H1 (cell line): ENCODE measurements at regions not wholly inside any gene's neighbourhood (a gene's known extent, or its start where the extent isn't known, plus 50 kb on each side); places are given as distances from the start of the nearest gene placed in this dataset.

Experiments
- CTCF ChIA-PET: fragments of 300-600 bp; sonication (Branson Sonifier 250); formaldehyde crosslinking; loops from one replicate; lab custom pipeline; 2021; ENCODE audit not compliant: partially characterized antibody; lab: Charles Lee
- POLR2A ChIA-PET: fragments of 300-600 bp; sonication (Branson Sonifier 250); formaldehyde crosslinking; loops from one replicate; lab custom pipeline; 2021; ENCODE audit warnings: inconsistent platforms; ENCODE audit not compliant: partially characterized antibody; lab: Charles Lee
- DNase-seq, 2 experiments: peaks; one replicate each; pipeline versions ENCODE4 v3.0.0 to v3.0.0-alpha.2; 2010 to 2022; ENCODE audit warnings: low spot score in 2 of 2, low read depth in 1 of 2, mixed read lengths in 1 of 2
- FAIRE-seq: peaks from 2 replicates; lab custom pipeline; 2011; peaks lifted over from hg19 to GRCh38; lab: Jason Lieb, UNC
- H2AFZ ChIP-seq: 2 replicates; pipeline ENCODE4 v1.8.1; 2012; ENCODE audit warnings: low read length, inconsistent platforms
- H2AK5ac ChIP-seq: 2 replicates; pipeline ENCODE4 v1.6.1; 2013; ENCODE audit warnings: low read depth, low read length
- H2BK120ac ChIP-seq: replicated peaks from 2 replicates; pipeline ENCODE3; 2013; ENCODE audit warnings: low read depth, low read length, inconsistent platforms
- H2BK12ac ChIP-seq: 2 replicates; pipeline ENCODE4 v1.6.1; 2013; ENCODE audit warnings: low read depth, low read length
- H2BK15ac ChIP-seq: 2 replicates; pipeline ENCODE4 v1.6.1; 2013; ENCODE audit warnings: low read length
- H2BK20ac ChIP-seq: 2 replicates; pipeline ENCODE4 v1.6.1; 2013; ENCODE audit warnings: low read length
- H2BK5ac ChIP-seq: 2 replicates; pipeline ENCODE4 v1.6.1; 2013; ENCODE audit warnings: low read depth, low read length
- H3K14ac ChIP-seq: 2 replicates; pipeline ENCODE4 v1.6.1; 2013; ENCODE audit warnings: inconsistent platforms; ENCODE audit not compliant: insufficient read length
- H3K18ac ChIP-seq: 2 replicates; pipeline ENCODE4 v1.6.1; 2013; ENCODE audit warnings: low read length; ENCODE audit errors: extremely low read depth
- H3K23ac ChIP-seq: 2 replicates; pipeline ENCODE4 v1.6.1; 2013; ENCODE audit warnings: inconsistent platforms; ENCODE audit not compliant: insufficient read length
- H3K23me2 ChIP-seq: 2 replicates; pipeline ENCODE4 v1.6.1; 2013; ENCODE audit warnings: low read depth, low read length
- H3K27ac ChIP-seq: 2 replicates; pipeline ENCODE4 v1.6.1; 2011; ENCODE audit warnings: low read depth, low read length, inconsistent platforms
- H3K27me3 ChIP-seq, 4 experiments: replicated peaks in 1 of 4; 1 replicate in 1 of 4; 2 replicates in 3 of 4; pipeline versions ENCODE4 v1.6.1 to v1.8.1; 2011 to 2013; ENCODE audit warnings: low read length in 3 of 4, mild to moderate bottlenecking in 3 of 4, inconsistent platforms in 2 of 4, mixed read lengths in 2 of 4, moderate library complexity in 1 of 4; ENCODE audit not compliant: control insufficient read depth in 3 of 4, insufficient read depth in 3 of 4; ENCODE audit errors: extremely low read depth in 1 of 4
- H3K36me3 ChIP-seq, 4 experiments: 2 replicates each; pipeline versions ENCODE4 v1.6.1 to v1.8.1; 2011 to 2013; ENCODE audit warnings: mild to moderate bottlenecking in 4 of 4, low read length in 3 of 4, moderate library complexity in 2 of 4, control low read depth in 1 of 4, inconsistent platforms in 1 of 4; ENCODE audit not compliant: insufficient read depth in 4 of 4, control insufficient read depth in 2 of 4
- H3K4ac ChIP-seq: replicated peaks from 2 replicates; pipeline ENCODE3; 2013; ENCODE audit warnings: low read length, low read depth, mixed read lengths, inconsistent platforms; ENCODE audit not compliant: insufficient read length
- H3K4me1 ChIP-seq, 4 experiments: replicated peaks in 1 of 4; 1 replicate in 1 of 4; 2 replicates in 3 of 4; pipeline versions ENCODE4 v1.6.1 to v1.8.1; 2011 to 2013; ENCODE audit warnings: low read length in 3 of 4, inconsistent platforms in 2 of 4, mixed read lengths in 1 of 4; ENCODE audit not compliant: insufficient read depth in 4 of 4, control insufficient read depth in 3 of 4
- H3K4me2 ChIP-seq, 2 experiments: 2 replicates each; pipeline versions ENCODE4 v1.6.1 to v1.8.1; 2011 to 2013; ENCODE audit warnings: low read depth in 2 of 2, low read length in 2 of 2, control low read depth in 1 of 2, inconsistent platforms in 1 of 2, mild to moderate bottlenecking in 1 of 2; ENCODE audit not compliant: insufficient read depth in 1 of 2
- H3K4me3 ChIP-seq, 4 experiments: fragments of 200-600, 300-600 bp in 1 of 4; sonication (generic), shearing (Covaris generic), sonication (Bioruptor Twin) in 1 of 4; 2 replicates each; pipeline versions ENCODE4 v1.5.1 to v1.8.1; 2011 to 2016; ENCODE audit warnings: low read length in 4 of 4, low read depth in 3 of 4, control low read depth in 2 of 4, inconsistent platforms in 2 of 4, mild to moderate bottlenecking in 2 of 4, mixed read lengths in 1 of 4, moderate library complexity in 1 of 4; ENCODE audit not compliant: insufficient read depth in 2 of 4; ENCODE audit errors: extremely low read depth in 1 of 4
- H3K56ac ChIP-seq: replicated peaks from 2 replicates; pipeline ENCODE3; 2013; ENCODE audit warnings: low read depth, mild to moderate bottlenecking, mixed read lengths, low read length, inconsistent platforms; ENCODE audit not compliant: insufficient read length
- H3K79me1 ChIP-seq: 2 replicates; pipeline ENCODE4 v1.6.1; 2013; ENCODE audit warnings: low read depth, low read length, control low read depth
- H3K79me2 ChIP-seq, 2 experiments: 2 replicates each; pipeline versions ENCODE4 v1.6.1 to v1.8.1; 2012 to 2013; ENCODE audit warnings: low read length in 2 of 2, mild to moderate bottlenecking in 2 of 2, inconsistent platforms in 1 of 2; ENCODE audit not compliant: insufficient read depth in 2 of 2, control insufficient read depth in 1 of 2
- H3K9ac ChIP-seq, 4 experiments: replicated peaks in 1 of 4; 1 replicate in 1 of 4; 2 replicates in 3 of 4; pipeline versions ENCODE4 v1.6.1 to v1.8.1; 2011 to 2013; ENCODE audit warnings: low read depth in 3 of 4, low read length in 3 of 4, control low read depth in 2 of 4, mild to moderate bottlenecking in 2 of 4, moderate library complexity in 2 of 4, inconsistent platforms in 1 of 4; ENCODE audit errors: extremely low read depth in 1 of 4
- H3K9me3 ChIP-seq, 2 experiments: 2 replicates each; pipeline versions ENCODE4 v1.6.1 to v1.8.1; 2012 to 2013; ENCODE audit warnings: mild to moderate bottlenecking in 2 of 2, moderate library complexity in 2 of 2, control low read depth in 1 of 2, inconsistent platforms in 1 of 2, low read depth in 1 of 2, low read length in 1 of 2, mixed read lengths in 1 of 2; ENCODE audit not compliant: insufficient read depth in 2 of 2
- H4K20me1 ChIP-seq, 2 experiments: replicated peaks in 1 of 2; 2 replicates each; pipeline versions ENCODE3 to v1.8.1; 2011 to 2013; ENCODE audit warnings: inconsistent platforms in 2 of 2, low read length in 2 of 2, mild to moderate bottlenecking in 1 of 2; ENCODE audit not compliant: insufficient read depth in 2 of 2, control insufficient read depth in 1 of 2
- H4K5ac ChIP-seq: 2 replicates; pipeline ENCODE4 v1.6.1; 2013; ENCODE audit warnings: low read length, low read depth, mixed read lengths, inconsistent platforms; ENCODE audit not compliant: insufficient read length
- H4K8ac ChIP-seq: 2 replicates; pipeline ENCODE4 v1.8.0; 2013; ENCODE audit warnings: mild to moderate bottlenecking, moderate library complexity, low read length, inconsistent platforms; ENCODE audit not compliant: insufficient read depth; ENCODE audit errors: extremely low read depth
- H4K91ac ChIP-seq: replicated peaks from 2 replicates; pipeline ENCODE3; 2013; ENCODE audit warnings: low read length, mixed read lengths, inconsistent platforms; ENCODE audit not compliant: insufficient read length
- BCL11A ChIP-seq, 2 experiments: IDR thresholded peaks; one replicate each; pipeline ENCODE4 v1.6.1; 2011; ENCODE audit warnings: low read depth in 2 of 2, low read length in 2 of 2, mild to moderate bottlenecking in 2 of 2
- CEBPB ChIP-seq: IDR thresholded peaks from 2 replicates; pipeline ENCODE4 v1.6.1; 2012; ENCODE audit warnings: low read depth, low read length
- CREB1 ChIP-seq: IDR thresholded peaks from 2 replicates; pipeline ENCODE4 v1.6.1; 2012; ENCODE audit warnings: inconsistent platforms
- EP300 ChIP-seq, 2 experiments: IDR thresholded peaks; 1 replicate in 1 of 2; 2 replicates in 1 of 2; pipeline ENCODE4 v1.6.1; 2011 to 2012; ENCODE audit warnings: low read depth in 2 of 2, low read length in 2 of 2, mild to moderate bottlenecking in 2 of 2, borderline replicate concordance in 1 of 2, inconsistent platforms in 1 of 2, moderate library complexity in 1 of 2
- FOSL1 ChIP-seq: IDR thresholded peaks from 2 replicates; pipeline ENCODE4 v1.6.1; 2011; ENCODE audit warnings: mild to moderate bottlenecking, low read depth, low read length, moderate library complexity; ENCODE audit not compliant: insufficient read depth
- GABPA ChIP-seq: IDR thresholded peaks from 2 replicates; pipeline ENCODE4 v1.6.1; 2011; ENCODE audit warnings: mild to moderate bottlenecking, low read length, moderate library complexity, borderline replicate concordance; ENCODE audit not compliant: insufficient read depth
- HDAC6 ChIP-seq: IDR thresholded peaks from one replicate; pipeline ENCODE4 v1.7.1; 2012; ENCODE audit warnings: low read depth, mild to moderate bottlenecking, inconsistent platforms, low read length, moderate library complexity
- KDM1A ChIP-seq: fragments of 200-600, 300-600 bp; sonication (generic); IDR thresholded peaks from 2 replicates; pipeline ENCODE4 v1.7.1; 2016; ENCODE audit warnings: mild to moderate bottlenecking, low read length, borderline replicate concordance
- NANOG ChIP-seq: IDR thresholded peaks from 2 replicates; pipeline ENCODE4 v1.6.1; 2011; ENCODE audit warnings: low read length, low read depth, mild to moderate bottlenecking, inconsistent platforms; ENCODE audit not compliant: insufficient read depth, poor library complexity, severe bottlenecking
- RXRA ChIP-seq: IDR thresholded peaks from 2 replicates; pipeline ENCODE4 v1.6.1; 2011; ENCODE audit warnings: low read depth, mild to moderate bottlenecking, low read length, moderate library complexity; ENCODE audit not compliant: insufficient read depth
- SP1 ChIP-seq: IDR thresholded peaks from 2 replicates; pipeline ENCODE4 v1.6.1; 2011; ENCODE audit warnings: low read depth, low read length
- TAF7 ChIP-seq: optimal IDR thresholded peaks from 2 replicates; pipeline ENCODE3; 2011; ENCODE audit warnings: low read depth, mild to moderate bottlenecking, inconsistent platforms, low read length, moderate library complexity, borderline replicate concordance
- TCF12 ChIP-seq: IDR thresholded peaks from 2 replicates; pipeline ENCODE4 v1.6.1; 2011; ENCODE audit warnings: low read depth, mild to moderate bottlenecking, low read length
- TEAD4 ChIP-seq: IDR thresholded peaks from 2 replicates; pipeline ENCODE4 v1.6.1; 2012; ENCODE audit warnings: low read depth, low read length, inconsistent platforms, mixed read lengths
- USF2 ChIP-seq: IDR thresholded peaks from 2 replicates; pipeline ENCODE4 v1.6.1; 2011; ENCODE audit warnings: low read length, improper control_type of control experiment
- YY1 ChIP-seq: IDR thresholded peaks from 2 replicates; pipeline ENCODE4 v1.6.1; 2011; ENCODE audit warnings: low read depth, mild to moderate bottlenecking, low read length

- H3K56ac ChIP-seq = no peak overlapping the region
- H3K14ac ChIP-seq = no peak overlapping the region
- no peak for DNase-seq
- no peak overlapping the region for H4K5ac ChIP-seq
- no peak overlapping the region for H3K18ac ChIP-seq
- no peak overlapping the region for H3K4me3 ChIP-seq
- H2BK15ac ChIP-seq = no peak overlapping the region
- no peak for FAIRE-seq
- H2BK5ac ChIP-seq = no peak overlapping the region
- H2BK20ac ChIP-seq = no peak overlapping the region
- H3K36me3 ChIP-seq = no peaks in the 10 kb centered on the region
- peaks cover 2 to 11% of the 10 kb centered on the region in 2 experiments; a peak in 2 of 4 replicates for H3K9me3 ChIP-seq
- H4K8ac ChIP-seq = no peak overlapping the region
- CTCF ChIA-PET = no interaction called here
- 0 out of 2 replicates have a peak overlapping the region, but pooled peaks have one; percentile 64 for H2AFZ ChIP-seq
- H3K23ac ChIP-seq = no peak overlapping the region
- H2BK12ac ChIP-seq = no peak overlapping the region
- no peaks in the 10 kb centered on the region for H3K4me1 ChIP-seq
- no peaks in the 10 kb centered on the region for H3K27me3 ChIP-seq
- H3K23me2 ChIP-seq = no peaks in the 10 kb centered on the region
- H3K79me1 ChIP-seq = no peaks in the 10 kb centered on the region
- H4K20me1 ChIP-seq = no peaks in the 10 kb centered on the region
- TF ChIP-seq USF2 (no peak), TEAD4 (no peak), RXRA (no peak), EP300 (IDR thresholded peaks at IDR 0.05; ENCODE audit: borderline replicate concordance in 1 of 2, low read depth in 2 of 2, low read length in 2 of 2) (no peak), BCL11A (IDR thresholded peaks at IDR 0.05; ENCODE audit: low read depth in 2 of 2, low read length in 2 of 2) (no peak), YY1 (no peak), CEBPB (no peak), CREB1 (no peak), TCF12 (no peak), FOSL1 (no peak), TAF7 (no peak), HDAC6 (no peak), NANOG (no peak), KDM1A (no peak), GABPA (no peak), SP1 (no peak)
- TF ChIP-seq, all 59 proteins: peak for 0
- no peaks in the 10 kb centered on the region for H3K79me2 ChIP-seq
- H2BK120ac ChIP-seq = no peak overlapping the region
- POLR2A ChIA-PET = no interaction called here
- H3K27ac ChIP-seq = no peak overlapping the region
- no peak overlapping the region for H3K4me2 ChIP-seq
- H3K9ac ChIP-seq = no peak overlapping the region
- H3K4ac ChIP-seq = no peak overlapping the region
- H2AK5ac ChIP-seq = no peak overlapping the region
- no peak overlapping the region for H4K91ac ChIP-seq
These were observed 595.1 kb downstream of the SNAPC1 start for GRCh38 chr14:62357362-62357761.
